Neural cell (in vitro differentiated cells): ENCODE measurements at regions not wholly inside any gene's neighbourhood (a gene's known extent, or its start where the extent isn't known, plus 50 kb on each side); places are given as distances from the start of the nearest gene placed in this dataset.

Experiments
- H2AFZ ChIP-seq: fragments of 200-600, 300-800 bp; sonication (generic), shearing (Covaris generic); 2 replicates; pipeline ENCODE4 v1.6.0; 2014; ENCODE audit warnings: low read depth, mild to moderate bottlenecking, antibody characterized with exemption, low read length, moderate library complexity
- H3F3A ChIP-seq: fragments of 200-600 bp; shearing (Covaris generic); 2 replicates; pipeline ENCODE4 v1.6.1; 2016; ENCODE audit warnings: mild to moderate bottlenecking, moderate library complexity, mixed read lengths, antibody characterized with exemption, low read length; ENCODE audit not compliant: insufficient read depth, poor library complexity, severe bottlenecking
- H3K27ac ChIP-seq: fragments of 200-600, 300-800 bp; sonication (generic), shearing (Covaris generic); 2 replicates; pipeline ENCODE4 v1.5.1; 2014; ENCODE audit warnings: mild to moderate bottlenecking, low read length, moderate library complexity
- H3K27me3 ChIP-seq: fragments of 300-800, 200-600 bp; sonication (generic), shearing (Covaris generic); 2 replicates; pipeline ENCODE4 v1.6.0; 2014; ENCODE audit warnings: mild to moderate bottlenecking, low read depth, low read length, moderate library complexity; ENCODE audit not compliant: insufficient read depth
- H3K36me3 ChIP-seq: fragments of 300-800, 200-600 bp; sonication (generic), shearing (Covaris generic); 2 replicates; pipeline ENCODE4 v1.5.1; 2014; ENCODE audit warnings: mild to moderate bottlenecking, antibody characterized with exemption, low read length, moderate library complexity; ENCODE audit not compliant: insufficient read depth
- H3K4me2 ChIP-seq: fragments of 300-800, 200-600 bp; sonication (generic), shearing (Covaris generic); 2 replicates; pipeline ENCODE4 v1.6.0; 2014; ENCODE audit warnings: mild to moderate bottlenecking, low read length
- H3K4me3 ChIP-seq: fragments of 300-800, 200-600 bp; sonication (generic), shearing (Covaris generic); 2 replicates; pipeline ENCODE4 v1.5.1; 2014; ENCODE audit warnings: mild to moderate bottlenecking, low read length, moderate library complexity
- H3K79me2 ChIP-seq: fragments of 200-600 bp; shearing (Covaris generic); replicated peaks from 2 replicates; pipeline ENCODE4 v1.6.0; 2014; ENCODE audit warnings: mild to moderate bottlenecking, low read length, moderate library complexity; ENCODE audit not compliant: insufficient read depth
- H3K9ac ChIP-seq: fragments of 300-800, 200-600 bp; sonication (generic), shearing (Covaris generic); 2 replicates; pipeline ENCODE4 v1.6.1; 2016; ENCODE audit warnings: mild to moderate bottlenecking, low read length, mixed read lengths
- H3K9me2 ChIP-seq: fragments of 200-600 bp; shearing (Covaris generic); 2 replicates; pipeline ENCODE4 v1.6.1; 2016; ENCODE audit warnings: mild to moderate bottlenecking, low read length, mixed read lengths; ENCODE audit not compliant: insufficient read depth
- H3K9me3 ChIP-seq: fragments of 200-600, 300-800 bp; sonication (generic), shearing (Covaris generic); 2 replicates; pipeline ENCODE4 v1.6.1; 2016; ENCODE audit warnings: mild to moderate bottlenecking, mixed run types, low read length, moderate library complexity, mixed read lengths
- H4K20me1 ChIP-seq: fragments of 200-600 bp; shearing (Covaris generic); 2 replicates; pipeline ENCODE4 v1.6.1; 2016; ENCODE audit warnings: mild to moderate bottlenecking, mixed run types; ENCODE audit not compliant: insufficient read depth
- EP300 ChIP-seq: fragments of 450-650 bp; conservative IDR thresholded peaks from 2 replicates; pipeline ENCODE4 v1.6.1; 2014; ENCODE audit warnings: antibody characterized with exemption, mild to moderate bottlenecking, moderate library complexity; ENCODE audit not compliant: poor library complexity, severe bottlenecking
- EZH2 ChIP-seq: fragments of 200-600, 300-800 bp; shearing (Covaris generic), sonication (generic); IDR thresholded peaks from 2 replicates; pipeline ENCODE4 v1.6.1; 2014; ENCODE audit warnings: antibody characterized with exemption, low read length, borderline replicate concordance, mild to moderate bottlenecking; ENCODE audit not compliant: insufficient read depth, poor library complexity, severe bottlenecking
- MXI1 ChIP-seq: fragments of 450-650 bp; conservative IDR thresholded peaks from 2 replicates; pipeline ENCODE4 v1.6.1; 2014; ENCODE audit warnings: antibody characterized with exemption, mild to moderate bottlenecking; ENCODE audit not compliant: poor library complexity, severe bottlenecking
- POLR2AphosphoS5 ChIP-seq: IDR thresholded peaks from 2 replicates; pipeline ENCODE4 v1.6.1; 2012
- RAD21 ChIP-seq: fragments of 450-650 bp; conservative IDR thresholded peaks from 2 replicates; pipeline ENCODE4 v1.6.1; 2014; ENCODE audit warnings: antibody characterized with exemption, mild to moderate bottlenecking, moderate library complexity
- SMC3 ChIP-seq: fragments of 450-650 bp; conservative IDR thresholded peaks from 2 replicates; pipeline ENCODE4 v1.6.1; 2014; ENCODE audit warnings: antibody characterized with exemption, mild to moderate bottlenecking, moderate library complexity; ENCODE audit not compliant: poor library complexity
- TAF1 ChIP-seq: IDR thresholded peaks from 2 replicates; pipeline ENCODE4 v1.6.1; 2012; ENCODE audit warnings: low read depth
- TF ChIP-seq, protein P1 (sequence below): IDR thresholded peaks from 2 replicates; pipeline ENCODE4 v1.6.1; 2012; ENCODE audit warnings: borderline replicate concordance
- TF ChIP-seq, protein P2 (sequence below): fragments of 450-650 bp; IDR thresholded peaks from 2 replicates; pipeline ENCODE4 v1.5.1; 2014; ENCODE audit warnings: antibody characterized with exemption, mild to moderate bottlenecking, moderate library complexity; ENCODE audit not compliant: poor library complexity, severe bottlenecking

DNA sequence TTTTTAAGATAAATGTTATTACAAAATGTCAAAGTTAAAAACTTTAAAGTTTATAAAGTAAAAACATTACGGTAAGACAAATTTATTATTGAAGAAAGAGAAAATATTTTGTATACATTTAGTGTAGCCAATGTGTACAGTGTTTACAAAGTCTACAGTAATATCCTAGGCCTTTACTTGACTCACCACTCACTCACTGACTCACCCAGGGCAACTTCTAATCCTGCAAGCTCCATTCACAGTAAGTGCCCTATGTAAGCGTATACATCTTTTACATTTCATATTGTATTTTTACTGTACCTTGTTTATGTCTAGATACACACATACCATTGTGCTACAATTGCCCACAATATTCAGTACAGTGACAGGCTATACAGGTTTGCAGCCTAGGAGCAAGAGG lies 448.2 kb downstream of the KCTD12 start:
- no peaks in the 10 kb centered on the region for H4K20me1 ChIP-seq
- no peak overlapping the region for H3K27ac ChIP-seq
- H3K9me2 ChIP-seq = no peaks in the 10 kb centered on the region
- H3K9ac ChIP-seq = no peak overlapping the region
- no peak overlapping the region for H2AFZ ChIP-seq
- H3K79me2 ChIP-seq = no peaks in the 10 kb centered on the region
- no peak overlapping the region for H3K4me2 ChIP-seq
- H3K9me3 ChIP-seq = no peaks in the 10 kb centered on the region
- TF ChIP-seq, protein P1, sequence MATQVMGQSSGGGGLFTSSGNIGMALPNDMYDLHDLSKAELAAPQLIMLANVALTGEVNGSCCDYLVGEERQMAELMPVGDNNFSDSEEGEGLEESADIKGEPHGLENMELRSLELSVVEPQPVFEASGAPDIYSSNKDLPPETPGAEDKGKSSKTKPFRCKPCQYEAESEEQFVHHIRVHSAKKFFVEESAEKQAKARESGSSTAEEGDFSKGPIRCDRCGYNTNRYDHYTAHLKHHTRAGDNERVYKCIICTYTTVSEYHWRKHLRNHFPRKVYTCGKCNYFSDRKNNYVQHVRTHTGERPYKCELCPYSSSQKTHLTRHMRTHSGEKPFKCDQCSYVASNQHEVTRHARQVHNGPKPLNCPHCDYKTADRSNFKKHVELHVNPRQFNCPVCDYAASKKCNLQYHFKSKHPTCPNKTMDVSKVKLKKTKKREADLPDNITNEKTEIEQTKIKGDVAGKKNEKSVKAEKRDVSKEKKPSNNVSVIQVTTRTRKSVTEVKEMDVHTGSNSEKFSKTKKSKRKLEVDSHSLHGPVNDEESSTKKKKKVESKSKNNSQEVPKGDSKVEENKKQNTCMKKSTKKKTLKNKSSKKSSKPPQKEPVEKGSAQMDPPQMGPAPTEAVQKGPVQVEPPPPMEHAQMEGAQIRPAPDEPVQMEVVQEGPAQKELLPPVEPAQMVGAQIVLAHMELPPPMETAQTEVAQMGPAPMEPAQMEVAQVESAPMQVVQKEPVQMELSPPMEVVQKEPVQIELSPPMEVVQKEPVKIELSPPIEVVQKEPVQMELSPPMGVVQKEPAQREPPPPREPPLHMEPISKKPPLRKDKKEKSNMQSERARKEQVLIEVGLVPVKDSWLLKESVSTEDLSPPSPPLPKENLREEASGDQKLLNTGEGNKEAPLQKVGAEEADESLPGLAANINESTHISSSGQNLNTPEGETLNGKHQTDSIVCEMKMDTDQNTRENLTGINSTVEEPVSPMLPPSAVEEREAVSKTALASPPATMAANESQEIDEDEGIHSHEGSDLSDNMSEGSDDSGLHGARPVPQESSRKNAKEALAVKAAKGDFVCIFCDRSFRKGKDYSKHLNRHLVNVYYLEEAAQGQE = no peak
- TF ChIP-seq EZH2 (no peak), EP300 (no peak), TAF1 (no peak), MXI1 (no peak), SMC3 (no peak), RAD21 (no peak), POLR2AphosphoS5 (no peak)
- TF ChIP-seq, protein P2, sequence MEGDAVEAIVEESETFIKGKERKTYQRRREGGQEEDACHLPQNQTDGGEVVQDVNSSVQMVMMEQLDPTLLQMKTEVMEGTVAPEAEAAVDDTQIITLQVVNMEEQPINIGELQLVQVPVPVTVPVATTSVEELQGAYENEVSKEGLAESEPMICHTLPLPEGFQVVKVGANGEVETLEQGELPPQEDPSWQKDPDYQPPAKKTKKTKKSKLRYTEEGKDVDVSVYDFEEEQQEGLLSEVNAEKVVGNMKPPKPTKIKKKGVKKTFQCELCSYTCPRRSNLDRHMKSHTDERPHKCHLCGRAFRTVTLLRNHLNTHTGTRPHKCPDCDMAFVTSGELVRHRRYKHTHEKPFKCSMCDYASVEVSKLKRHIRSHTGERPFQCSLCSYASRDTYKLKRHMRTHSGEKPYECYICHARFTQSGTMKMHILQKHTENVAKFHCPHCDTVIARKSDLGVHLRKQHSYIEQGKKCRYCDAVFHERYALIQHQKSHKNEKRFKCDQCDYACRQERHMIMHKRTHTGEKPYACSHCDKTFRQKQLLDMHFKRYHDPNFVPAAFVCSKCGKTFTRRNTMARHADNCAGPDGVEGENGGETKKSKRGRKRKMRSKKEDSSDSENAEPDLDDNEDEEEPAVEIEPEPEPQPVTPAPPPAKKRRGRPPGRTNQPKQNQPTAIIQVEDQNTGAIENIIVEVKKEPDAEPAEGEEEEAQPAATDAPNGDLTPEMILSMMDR = no peak
- no peak overlapping the region for H3K4me3 ChIP-seq
- no peaks in the 10 kb centered on the region for H3K36me3 ChIP-seq
- no peaks in the 10 kb centered on the region for H3K27me3 ChIP-seq
- no peaks in the 10 kb centered on the region for H3F3A ChIP-seq

DNA sequence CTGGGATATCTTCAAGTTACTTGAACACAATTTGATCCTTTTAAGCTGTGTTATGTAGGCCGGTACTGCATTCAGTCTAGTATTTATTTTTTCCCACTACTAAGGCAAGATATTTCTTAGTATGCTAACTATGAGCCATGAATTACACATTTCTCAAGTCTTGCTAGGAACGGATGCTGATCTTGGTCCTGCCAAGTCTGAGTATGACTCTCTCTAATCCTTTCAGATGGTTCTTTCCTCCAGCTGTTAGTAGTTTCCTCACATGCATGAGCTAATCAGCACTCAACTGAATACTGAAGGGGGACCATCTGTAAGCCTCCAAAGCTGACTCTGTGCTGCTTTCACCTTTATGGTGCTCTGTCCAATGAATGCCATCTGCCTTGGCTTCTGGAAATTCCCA lies 460.3 kb downstream of the KCTD12 start:
- TF ChIP-seq EP300 (no peak), RAD21 (no peak), MXI1 (no peak)
- TF ChIP-seq, protein P1 = no peak
- TF ChIP-seq, protein P2 = no peak
- H3K27ac ChIP-seq = no peak overlapping the region
- H3K27me3 ChIP-seq = no peaks in the 10 kb centered on the region
- H4K20me1 ChIP-seq = no peaks in the 10 kb centered on the region
- no peaks in the 10 kb centered on the region for H3K36me3 ChIP-seq
- H3K79me2 ChIP-seq = no peaks in the 10 kb centered on the region
- no peak overlapping the region for H3K9ac ChIP-seq
- H3K4me3 ChIP-seq = no peak overlapping the region
- no peaks in the 10 kb centered on the region for H3F3A ChIP-seq
- H3K9me2 ChIP-seq = no peaks in the 10 kb centered on the region
- H2AFZ ChIP-seq = no peak overlapping the region
- no peak overlapping the region for H3K4me2 ChIP-seq
- no peaks in the 10 kb centered on the region for H3K9me3 ChIP-seq
